ENCODE measurements at regions not wholly inside any gene's neighbourhood (a gene's known extent, or its start where the extent isn't known, plus 50 kb on each side); places are given as distances from the start of the nearest gene placed in this dataset.

DNA sequence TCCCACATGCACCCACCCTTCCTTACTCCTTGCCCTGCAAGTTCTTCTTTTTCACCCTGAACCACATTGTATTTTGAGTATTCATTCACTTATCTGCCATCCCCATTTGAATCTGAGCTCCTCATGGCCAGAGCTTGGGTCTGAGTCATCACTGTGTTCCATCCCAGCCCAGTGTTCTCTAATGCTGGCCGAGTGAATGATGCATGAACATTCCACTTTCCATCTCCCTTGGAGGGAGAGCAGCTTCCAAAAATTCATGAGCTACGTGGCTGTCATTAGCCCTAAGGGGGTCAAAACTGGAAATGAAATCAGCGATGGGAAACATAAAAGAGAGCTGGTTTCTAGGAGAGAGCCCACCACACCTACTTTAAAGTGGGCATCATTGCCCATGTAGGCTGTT is 187.0 kb upstream of the USP24 start (continued):
- TF ChIP-seq, protein P1, sequence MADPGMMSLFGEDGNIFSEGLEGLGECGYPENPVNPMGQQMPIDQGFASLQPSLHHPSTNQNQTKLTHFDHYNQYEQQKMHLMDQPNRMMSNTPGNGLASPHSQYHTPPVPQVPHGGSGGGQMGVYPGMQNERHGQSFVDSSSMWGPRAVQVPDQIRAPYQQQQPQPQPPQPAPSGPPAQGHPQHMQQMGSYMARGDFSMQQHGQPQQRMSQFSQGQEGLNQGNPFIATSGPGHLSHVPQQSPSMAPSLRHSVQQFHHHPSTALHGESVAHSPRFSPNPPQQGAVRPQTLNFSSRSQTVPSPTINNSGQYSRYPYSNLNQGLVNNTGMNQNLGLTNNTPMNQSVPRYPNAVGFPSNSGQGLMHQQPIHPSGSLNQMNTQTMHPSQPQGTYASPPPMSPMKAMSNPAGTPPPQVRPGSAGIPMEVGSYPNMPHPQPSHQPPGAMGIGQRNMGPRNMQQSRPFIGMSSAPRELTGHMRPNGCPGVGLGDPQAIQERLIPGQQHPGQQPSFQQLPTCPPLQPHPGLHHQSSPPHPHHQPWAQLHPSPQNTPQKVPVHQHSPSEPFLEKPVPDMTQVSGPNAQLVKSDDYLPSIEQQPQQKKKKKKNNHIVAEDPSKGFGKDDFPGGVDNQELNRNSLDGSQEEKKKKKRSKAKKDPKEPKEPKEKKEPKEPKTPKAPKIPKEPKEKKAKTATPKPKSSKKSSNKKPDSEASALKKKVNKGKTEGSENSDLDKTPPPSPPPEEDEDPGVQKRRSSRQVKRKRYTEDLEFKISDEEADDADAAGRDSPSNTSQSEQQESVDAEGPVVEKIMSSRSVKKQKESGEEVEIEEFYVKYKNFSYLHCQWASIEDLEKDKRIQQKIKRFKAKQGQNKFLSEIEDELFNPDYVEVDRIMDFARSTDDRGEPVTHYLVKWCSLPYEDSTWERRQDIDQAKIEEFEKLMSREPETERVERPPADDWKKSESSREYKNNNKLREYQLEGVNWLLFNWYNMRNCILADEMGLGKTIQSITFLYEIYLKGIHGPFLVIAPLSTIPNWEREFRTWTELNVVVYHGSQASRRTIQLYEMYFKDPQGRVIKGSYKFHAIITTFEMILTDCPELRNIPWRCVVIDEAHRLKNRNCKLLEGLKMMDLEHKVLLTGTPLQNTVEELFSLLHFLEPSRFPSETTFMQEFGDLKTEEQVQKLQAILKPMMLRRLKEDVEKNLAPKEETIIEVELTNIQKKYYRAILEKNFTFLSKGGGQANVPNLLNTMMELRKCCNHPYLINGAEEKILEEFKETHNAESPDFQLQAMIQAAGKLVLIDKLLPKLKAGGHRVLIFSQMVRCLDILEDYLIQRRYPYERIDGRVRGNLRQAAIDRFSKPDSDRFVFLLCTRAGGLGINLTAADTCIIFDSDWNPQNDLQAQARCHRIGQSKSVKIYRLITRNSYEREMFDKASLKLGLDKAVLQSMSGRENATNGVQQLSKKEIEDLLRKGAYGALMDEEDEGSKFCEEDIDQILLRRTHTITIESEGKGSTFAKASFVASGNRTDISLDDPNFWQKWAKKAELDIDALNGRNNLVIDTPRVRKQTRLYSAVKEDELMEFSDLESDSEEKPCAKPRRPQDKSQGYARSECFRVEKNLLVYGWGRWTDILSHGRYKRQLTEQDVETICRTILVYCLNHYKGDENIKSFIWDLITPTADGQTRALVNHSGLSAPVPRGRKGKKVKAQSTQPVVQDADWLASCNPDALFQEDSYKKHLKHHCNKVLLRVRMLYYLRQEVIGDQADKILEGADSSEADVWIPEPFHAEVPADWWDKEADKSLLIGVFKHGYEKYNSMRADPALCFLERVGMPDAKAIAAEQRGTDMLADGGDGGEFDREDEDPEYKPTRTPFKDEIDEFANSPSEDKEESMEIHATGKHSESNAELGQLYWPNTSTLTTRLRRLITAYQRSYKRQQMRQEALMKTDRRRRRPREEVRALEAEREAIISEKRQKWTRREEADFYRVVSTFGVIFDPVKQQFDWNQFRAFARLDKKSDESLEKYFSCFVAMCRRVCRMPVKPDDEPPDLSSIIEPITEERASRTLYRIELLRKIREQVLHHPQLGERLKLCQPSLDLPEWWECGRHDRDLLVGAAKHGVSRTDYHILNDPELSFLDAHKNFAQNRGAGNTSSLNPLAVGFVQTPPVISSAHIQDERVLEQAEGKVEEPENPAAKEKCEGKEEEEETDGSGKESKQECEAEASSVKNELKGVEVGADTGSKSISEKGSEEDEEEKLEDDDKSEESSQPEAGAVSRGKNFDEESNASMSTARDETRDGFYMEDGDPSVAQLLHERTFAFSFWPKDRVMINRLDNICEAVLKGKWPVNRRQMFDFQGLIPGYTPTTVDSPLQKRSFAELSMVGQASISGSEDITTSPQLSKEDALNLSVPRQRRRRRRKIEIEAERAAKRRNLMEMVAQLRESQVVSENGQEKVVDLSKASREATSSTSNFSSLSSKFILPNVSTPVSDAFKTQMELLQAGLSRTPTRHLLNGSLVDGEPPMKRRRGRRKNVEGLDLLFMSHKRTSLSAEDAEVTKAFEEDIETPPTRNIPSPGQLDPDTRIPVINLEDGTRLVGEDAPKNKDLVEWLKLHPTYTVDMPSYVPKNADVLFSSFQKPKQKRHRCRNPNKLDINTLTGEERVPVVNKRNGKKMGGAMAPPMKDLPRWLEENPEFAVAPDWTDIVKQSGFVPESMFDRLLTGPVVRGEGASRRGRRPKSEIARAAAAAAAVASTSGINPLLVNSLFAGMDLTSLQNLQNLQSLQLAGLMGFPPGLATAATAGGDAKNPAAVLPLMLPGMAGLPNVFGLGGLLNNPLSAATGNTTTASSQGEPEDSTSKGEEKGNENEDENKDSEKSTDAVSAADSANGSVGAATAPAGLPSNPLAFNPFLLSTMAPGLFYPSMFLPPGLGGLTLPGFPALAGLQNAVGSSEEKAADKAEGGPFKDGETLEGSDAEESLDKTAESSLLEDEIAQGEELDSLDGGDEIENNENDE (IDR thresholded peaks at IDR 0.05; ENCODE audit: insufficient replicate concordance, low read length) = no peak
- TF ChIP-seq GABPA (IDR thresholded peaks at IDR 0.05; ENCODE audit: borderline replicate concordance, insufficient read depth, low read length) = no peak
- TF ChIP-seq PHF8 (conservative IDR thresholded peaks at IDR 0.05; ENCODE audit: low read depth, low read length) = no peak
- no peak for TF ChIP-seq RAD21 (IDR thresholded peaks at IDR 0.05 in 1 of 2, conservative IDR thresholded peaks at IDR 0.05 in 1 of 2; ENCODE audit: low read depth in 2 of 2, low read length in 2 of 2)
- TF ChIP-seq SRF (IDR thresholded peaks at IDR 0.05; ENCODE audit: low read depth, low read length) = no peak
- TF ChIP-seq CREB1 (IDR thresholded peaks at IDR 0.05) = no peak
- TF ChIP-seq, protein P2, sequence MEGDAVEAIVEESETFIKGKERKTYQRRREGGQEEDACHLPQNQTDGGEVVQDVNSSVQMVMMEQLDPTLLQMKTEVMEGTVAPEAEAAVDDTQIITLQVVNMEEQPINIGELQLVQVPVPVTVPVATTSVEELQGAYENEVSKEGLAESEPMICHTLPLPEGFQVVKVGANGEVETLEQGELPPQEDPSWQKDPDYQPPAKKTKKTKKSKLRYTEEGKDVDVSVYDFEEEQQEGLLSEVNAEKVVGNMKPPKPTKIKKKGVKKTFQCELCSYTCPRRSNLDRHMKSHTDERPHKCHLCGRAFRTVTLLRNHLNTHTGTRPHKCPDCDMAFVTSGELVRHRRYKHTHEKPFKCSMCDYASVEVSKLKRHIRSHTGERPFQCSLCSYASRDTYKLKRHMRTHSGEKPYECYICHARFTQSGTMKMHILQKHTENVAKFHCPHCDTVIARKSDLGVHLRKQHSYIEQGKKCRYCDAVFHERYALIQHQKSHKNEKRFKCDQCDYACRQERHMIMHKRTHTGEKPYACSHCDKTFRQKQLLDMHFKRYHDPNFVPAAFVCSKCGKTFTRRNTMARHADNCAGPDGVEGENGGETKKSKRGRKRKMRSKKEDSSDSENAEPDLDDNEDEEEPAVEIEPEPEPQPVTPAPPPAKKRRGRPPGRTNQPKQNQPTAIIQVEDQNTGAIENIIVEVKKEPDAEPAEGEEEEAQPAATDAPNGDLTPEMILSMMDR (IDR thresholded peaks at IDR 0.05; ENCODE audit: control extremely low read depth in 1 of 3, insufficient read depth in 1 of 3, low read depth in 1 of 3, low read length in 3 of 3) = no peak
- TF ChIP-seq RFX5 (IDR thresholded peaks at IDR 0.05; ENCODE audit: borderline replicate concordance, low read depth, low read length) = no peak
- no peak for TF ChIP-seq EGR1 (IDR thresholded peaks at IDR 0.05; ENCODE audit: borderline replicate concordance, low read depth, low read length)
